K562 (cell line): ENCODE measurements at regions not wholly inside any gene's neighbourhood (a gene's known extent, or its start where the extent isn't known, plus 50 kb on each side); places are given as distances from the start of the nearest gene placed in this dataset.

ENCODE experiments used
- GATAD2A ChIP-seq: fragments of 450-650 bp; IDR thresholded peaks from 2 replicates; pipeline ENCODE4 v1.6.1; 2017
- HCFC1 ChIP-seq: IDR thresholded peaks from 2 replicates; pipeline ENCODE4 v1.6.1; 2012; ENCODE audit warnings: low read depth, low read length, improper control_type of control experiment
- HDAC1 ChIP-seq, 2 experiments: fragments of 450-650 bp; IDR thresholded peaks; 2 replicates each; pipeline ENCODE4 v1.6.1; 2016 to 2017; ENCODE audit warnings: inconsistent platforms in 1 of 2, mild to moderate bottlenecking in 1 of 2, moderate library complexity in 1 of 2
- MAX ChIP-seq: sonication (generic); formaldehyde crosslinking; IDR thresholded peaks from 2 replicates; pipeline ENCODE4 v1.9.0; 2022; ENCODE audit warnings: mild to moderate bottlenecking, missing genetic modification reagents
- RFX5 ChIP-seq: IDR thresholded peaks from 2 replicates; pipeline ENCODE4 v1.6.1; 2011; ENCODE audit warnings: low read depth, mild to moderate bottlenecking, improper control_type of control experiment, low read length
- SMARCA5 ChIP-seq: fragments of 450-650 bp; IDR thresholded peaks from 2 replicates; pipeline ENCODE4 v1.6.1; 2016
- SREBF1 ChIP-seq: fragments of 150-350 bp; IDR thresholded peaks from 2 replicates; pipeline ENCODE4 v1.6.1; 2014; ENCODE audit warnings: antibody characterized with exemption, low read depth, low read length, borderline replicate concordance
- TAF1 ChIP-seq: IDR thresholded peaks from 2 replicates; pipeline ENCODE4 v1.6.1; 2011; ENCODE audit warnings: mild to moderate bottlenecking, low read length, moderate library complexity; ENCODE audit not compliant: insufficient read depth, control insufficient read depth, severe bottlenecking; ENCODE audit errors: extremely low read depth
- ZBED1 ChIP-seq: IDR thresholded peaks from 2 replicates; pipeline ENCODE4 v1.6.1; 2014
- ZNF347 ChIP-seq: fragments of 450-650 bp; formaldehyde crosslinking; IDR thresholded peaks from 2 replicates; pipeline ENCODE4 v1.4.0; 2020; ENCODE audit warnings: low read depth, mild to moderate bottlenecking, moderate library complexity
- TF ChIP-seq, protein P1 (sequence below), 3 experiments: IDR thresholded peaks in 2 of 3; conservative IDR thresholded peaks in 1 of 3; 2 replicates each; pipeline ENCODE4 v1.5.1; 2011 to 2012; ENCODE audit warnings: low read length in 3 of 3, mild to moderate bottlenecking in 3 of 3, control low read depth in 2 of 3, improper control_type of control experiment in 1 of 3, inconsistent platforms in 1 of 3, low read depth in 1 of 3, mixed read lengths in 1 of 3, moderate library complexity in 1 of 3; ENCODE audit not compliant: insufficient read depth in 2 of 3

DNA sequence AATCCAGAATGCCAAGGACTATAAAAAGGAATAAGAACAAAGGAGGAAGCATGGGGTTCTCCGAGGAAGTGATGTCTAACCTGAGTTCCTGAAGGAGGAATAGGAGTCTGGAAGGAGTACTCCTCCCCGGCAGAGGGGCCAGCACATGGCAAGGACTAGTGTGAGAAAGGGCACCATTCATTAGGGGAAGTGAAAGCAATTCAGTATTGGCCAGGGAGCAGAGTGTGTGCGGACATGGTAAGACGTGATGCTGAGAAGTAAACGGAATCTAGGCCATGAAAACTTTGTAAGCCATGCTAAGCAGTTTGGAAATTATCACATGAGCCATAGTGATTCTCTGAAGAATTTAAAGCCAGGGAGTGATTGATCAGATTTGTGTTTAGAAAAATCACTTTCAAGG lies 218.9 kb upstream of the PRDM1 start:
- TF ChIP-seq MAX (CRISPR knock-in tag) (no peak), RFX5 (no peak), TAF1 (no peak), HDAC1 (IDR thresholded peaks at IDR 0.05) (no peak), SMARCA5 (no peak), ZNF347 (CRISPR knock-in tag) (no peak), ZBED1 (no peak), GATAD2A (no peak), SREBF1 (no peak), HCFC1 (no peak)
- TF ChIP-seq, protein P1, sequence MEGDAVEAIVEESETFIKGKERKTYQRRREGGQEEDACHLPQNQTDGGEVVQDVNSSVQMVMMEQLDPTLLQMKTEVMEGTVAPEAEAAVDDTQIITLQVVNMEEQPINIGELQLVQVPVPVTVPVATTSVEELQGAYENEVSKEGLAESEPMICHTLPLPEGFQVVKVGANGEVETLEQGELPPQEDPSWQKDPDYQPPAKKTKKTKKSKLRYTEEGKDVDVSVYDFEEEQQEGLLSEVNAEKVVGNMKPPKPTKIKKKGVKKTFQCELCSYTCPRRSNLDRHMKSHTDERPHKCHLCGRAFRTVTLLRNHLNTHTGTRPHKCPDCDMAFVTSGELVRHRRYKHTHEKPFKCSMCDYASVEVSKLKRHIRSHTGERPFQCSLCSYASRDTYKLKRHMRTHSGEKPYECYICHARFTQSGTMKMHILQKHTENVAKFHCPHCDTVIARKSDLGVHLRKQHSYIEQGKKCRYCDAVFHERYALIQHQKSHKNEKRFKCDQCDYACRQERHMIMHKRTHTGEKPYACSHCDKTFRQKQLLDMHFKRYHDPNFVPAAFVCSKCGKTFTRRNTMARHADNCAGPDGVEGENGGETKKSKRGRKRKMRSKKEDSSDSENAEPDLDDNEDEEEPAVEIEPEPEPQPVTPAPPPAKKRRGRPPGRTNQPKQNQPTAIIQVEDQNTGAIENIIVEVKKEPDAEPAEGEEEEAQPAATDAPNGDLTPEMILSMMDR (IDR thresholded peaks at IDR 0.05 in 2 of 3, conservative IDR thresholded peaks at IDR 0.05 in 1 of 3; ENCODE audit: insufficient read depth in 2 of 3, low read depth in 1 of 3, low read length in 3 of 3) = no peak
